Erythroblast (primary cell): ENCODE measurements at regions not wholly inside any gene's neighbourhood (a gene's known extent, or its start where the extent isn't known, plus 50 kb on each side); places are given as distances from the start of the nearest gene placed in this dataset.
"Not testable (repeated sequence)": the region's sequence is repeated elsewhere in the genome, so short reads cannot be mapped to it uniquely, and the experiment has no call there.

Source experiments
- DNase-seq, 2 experiments: peaks; one replicate each; lab custom pipeline; 2025; lab: John Stamatoyannopoulos, UW
- GATA1 ChIP-seq: IDR thresholded peaks from 2 replicates; pipeline ENCODE4 v1.6.1; 2011; ENCODE audit warnings: low read depth, mild to moderate bottlenecking, control low read depth, low read length, moderate library complexity
- POLR2A ChIP-seq: IDR thresholded peaks from 2 replicates; pipeline ENCODE4 v1.6.1; 2011; ENCODE audit warnings: mild to moderate bottlenecking, low read length

DNA sequence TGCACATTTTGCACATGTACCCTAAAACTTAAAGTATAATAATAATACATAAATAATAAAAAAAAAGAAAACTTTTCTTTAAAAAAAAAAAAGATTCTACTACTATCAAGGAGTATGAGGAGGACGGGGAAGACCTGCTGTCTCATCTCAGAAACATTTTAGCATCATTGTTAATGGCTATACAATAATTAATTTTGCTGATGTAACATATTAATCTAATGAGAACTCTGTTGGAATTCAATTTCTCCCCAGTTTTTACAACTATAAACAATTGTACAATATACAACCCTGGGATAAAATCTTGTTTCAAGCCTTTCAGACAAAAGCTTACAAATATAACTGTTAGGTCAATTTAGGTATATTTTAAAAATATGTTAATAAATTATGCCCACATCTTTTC lies 139.0 kb upstream of the GRIN3A start:
- no peak for DNase-seq
- TF ChIP-seq GATA1, result no peak
- no peak for TF ChIP-seq POLR2A

GRCh38 chr9:101861472-101861871 lies 123.0 kb upstream of the GRIN3A start:
- TF ChIP-seq POLR2A (no peak), GATA1 (no peak)

GRCh38 chr9:101860920-101861319 lies 122.5 kb upstream of the GRIN3A start:
- TF ChIP-seq POLR2A (no peak), GATA1 (no peak)
- no peak for DNase-seq

More at GRCh38 chr9:101861472-101861871, 123.0 kb upstream of the GRIN3A start:
- no peak for DNase-seq

- TF ChIP-seq POLR2A (no peak), GATA1 (no peak)
Measured at GRCh38 chr9:101859620-101860019, 121.2 kb upstream of the GRIN3A start.

DNA sequence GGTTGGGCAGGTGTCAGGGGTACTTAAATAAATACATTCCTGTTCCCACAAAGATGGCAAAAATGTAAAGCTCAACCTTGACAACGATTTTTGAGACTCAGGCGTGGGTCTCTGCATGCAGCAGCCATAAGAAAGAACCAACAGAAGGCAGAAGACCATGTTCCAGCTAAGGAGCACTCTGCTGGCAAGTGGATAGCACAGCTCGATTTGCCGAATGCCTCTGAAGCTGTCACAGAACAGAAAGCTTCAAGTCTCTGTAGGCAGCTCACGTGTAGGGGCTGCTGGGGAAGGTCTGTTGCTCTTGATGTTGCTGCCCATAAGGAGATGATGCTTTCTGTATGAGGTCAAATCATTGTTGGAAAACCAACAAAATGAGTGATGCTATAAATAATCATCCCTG lies 119.6 kb upstream of the GRIN3A start:
- TF ChIP-seq POLR2A, result no peak
- no peak for TF ChIP-seq GATA1
- no peak for DNase-seq

More at GRCh38 chr9:101859620-101860019, 121.2 kb upstream of the GRIN3A start:
- DNase-seq, result no peak

DNA sequence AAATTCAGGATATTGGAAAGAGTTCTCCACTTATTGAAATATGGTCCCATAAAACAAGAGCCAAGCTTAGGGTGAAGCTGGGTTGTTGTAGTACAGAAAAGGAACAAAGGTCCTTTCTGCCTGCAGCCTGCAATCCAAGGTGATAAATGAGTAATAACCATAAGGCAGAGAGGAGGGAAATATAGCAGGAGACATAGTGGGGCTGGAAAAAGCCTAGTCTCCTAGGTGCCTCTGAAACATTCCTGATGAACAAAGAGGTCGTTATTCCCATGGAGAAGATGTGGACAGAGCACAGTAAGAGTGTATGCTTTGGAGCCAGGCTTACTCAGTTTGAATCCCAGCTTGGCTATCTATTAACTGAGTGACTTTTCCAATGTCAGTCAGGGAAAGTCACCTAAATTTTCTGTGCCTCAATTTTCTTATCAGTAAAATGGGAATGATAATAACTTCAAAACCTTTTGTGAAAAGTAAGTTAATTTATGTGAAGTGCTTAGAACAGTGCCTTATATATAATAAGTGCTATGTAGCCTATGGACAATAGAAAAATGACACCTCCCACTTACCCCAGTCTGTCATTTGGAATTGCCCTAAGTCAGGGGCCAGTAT lies 110.8 kb upstream of the GRIN3A start:
- no peak for DNase-seq
- TF ChIP-seq POLR2A, result no peak
- no peak for TF ChIP-seq GATA1

GRCh38 chr9:101848485-101848919 lies 110.1 kb upstream of the GRIN3A start:
- DNase-seq, result no peak
- TF ChIP-seq POLR2A (no peak), GATA1 (no peak)

DNA sequence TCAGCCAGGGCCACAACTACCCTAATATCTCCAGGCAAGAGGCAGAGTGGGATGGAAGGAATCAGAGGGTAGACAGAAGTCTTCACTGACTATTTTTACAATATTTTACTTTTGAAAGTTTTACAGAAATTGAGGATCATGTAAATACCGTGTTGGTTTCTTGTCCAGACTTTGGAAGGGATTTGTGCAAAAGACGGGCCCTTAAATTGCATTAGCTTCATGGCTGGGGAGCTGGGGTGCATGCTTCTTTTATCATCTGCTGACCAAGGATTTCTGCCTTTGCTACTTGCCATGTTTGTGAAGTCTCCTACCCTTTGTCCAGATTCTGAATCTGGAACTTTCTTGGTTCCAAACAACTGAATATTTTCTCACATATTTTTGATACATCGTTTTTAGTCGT lies 107.7 kb upstream of the GRIN3A start:
- no peak for TF ChIP-seq POLR2A
- TF ChIP-seq GATA1, result no peak
- no peak for DNase-seq

DNA sequence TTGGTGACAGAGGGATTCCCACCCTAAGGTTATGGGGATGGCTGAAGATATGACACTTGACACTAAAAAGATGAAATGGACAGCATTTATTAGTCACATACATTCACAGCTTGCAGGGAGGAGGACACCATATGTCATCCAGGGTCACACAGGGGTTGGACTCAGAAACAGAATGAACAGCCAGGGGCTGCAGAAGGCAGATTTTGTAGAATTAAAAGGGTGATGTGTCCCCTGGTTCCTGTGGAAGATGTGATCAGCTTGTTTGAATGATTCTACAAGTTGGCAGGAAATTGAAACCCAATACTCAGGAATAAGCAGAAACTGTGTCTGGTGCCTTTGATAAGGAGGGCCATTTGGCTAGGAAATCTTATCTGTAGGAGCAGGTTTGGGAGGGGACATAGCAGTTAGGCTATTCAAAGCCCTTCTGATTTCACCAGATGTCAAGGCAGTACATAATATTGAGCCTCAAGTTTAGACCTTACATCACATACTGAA lies 102.3 kb upstream of the GRIN3A start:
- peak; percentile 93 to 98 for DNase-seq
- TF ChIP-seq POLR2A (no peak), GATA1 (peak; percentile 83)

DNA sequence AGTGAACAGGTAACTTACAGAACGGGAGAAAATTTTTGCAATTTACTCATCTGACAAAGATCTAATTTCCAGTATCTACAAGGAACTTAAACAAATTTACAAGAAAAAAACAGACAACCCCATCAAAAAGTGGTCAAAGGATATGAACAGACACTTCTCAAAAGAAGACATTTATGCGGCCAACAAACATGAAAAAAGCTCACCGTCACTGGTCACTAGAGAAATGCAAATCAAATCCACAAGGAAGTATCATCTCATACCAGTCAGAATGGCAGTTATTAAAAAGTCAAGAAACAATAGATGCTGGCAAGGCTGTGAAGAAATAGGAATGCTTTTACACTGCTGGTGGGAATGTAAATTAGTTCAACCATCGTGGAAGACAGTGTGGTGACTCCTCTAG lies 100.5 kb upstream of the GRIN3A start:
- DNase-seq, result not testable (repeated sequence)

DNA sequence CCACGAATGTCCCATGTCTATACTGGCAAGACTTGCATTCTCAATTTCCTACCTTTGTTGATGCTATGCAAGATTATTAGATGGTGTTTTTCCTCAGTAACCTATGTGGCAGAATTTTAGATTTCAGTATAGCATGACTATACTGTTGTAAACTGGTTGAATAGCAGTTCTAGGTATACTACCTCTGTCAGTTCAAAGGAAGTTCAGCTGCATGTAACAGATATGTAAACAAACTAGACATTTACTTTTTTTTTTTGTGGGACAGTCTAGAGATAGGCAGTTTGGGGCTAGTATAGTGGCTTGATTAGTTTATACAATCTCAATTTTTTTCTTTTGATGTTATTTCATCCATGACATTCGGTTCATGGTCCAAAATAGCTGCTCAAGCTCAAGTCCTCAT lies 97.6 kb upstream of the GRIN3A start:
- no peak for DNase-seq
- TF ChIP-seq GATA1 (no peak), POLR2A (no peak)

- TF ChIP-seq GATA1 (no peak), POLR2A (no peak)
- DNase-seq, result no peak
Measured at GRCh38 chr9:101832486-101832885, 94.0 kb upstream of the GRIN3A start.

DNA sequence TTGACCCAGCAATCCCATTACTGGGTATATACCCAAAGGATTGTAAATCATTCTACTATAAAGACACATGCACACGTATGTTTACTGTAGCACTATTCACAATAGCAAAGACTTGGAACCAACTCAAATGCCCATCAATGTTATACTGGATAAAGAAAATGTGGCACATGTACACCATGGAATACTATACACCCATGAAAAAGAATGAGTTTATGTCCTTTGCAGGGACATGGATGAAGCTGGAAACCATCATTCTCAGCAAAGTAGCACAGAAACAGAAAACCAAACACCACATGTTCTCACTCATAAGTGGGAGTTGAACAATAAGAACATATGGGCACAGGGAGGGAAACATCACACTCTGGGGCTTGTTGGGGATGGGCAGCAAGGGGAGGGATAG lies 83.0 kb upstream of the GRIN3A start:
- DNase-seq, result not testable (repeated sequence)

- DNase-seq, result not testable (repeated sequence)
Measured at GRCh38 chr9:101820983-101821382, 82.5 kb upstream of the GRIN3A start.

GRCh38 chr9:101814064-101814463 lies 75.6 kb upstream of the GRIN3A start:
- TF ChIP-seq POLR2A (no peak), GATA1 (no peak)
- no peak for DNase-seq

GRCh38 chr9:101807879-101808278 lies 69.4 kb upstream of the GRIN3A start:
- not testable (repeated sequence) for DNase-seq
